A549 (cell line): ENCODE measurements at regions not wholly inside any gene's neighbourhood (a gene's known extent, or its start where the extent isn't known, plus 50 kb on each side); places are given as distances from the start of the nearest gene placed in this dataset.
A peak's percentile ranks its signal among the peaks of the same experiment; 100 is the strongest.

Experiments used
- ATAC-seq, 2 experiments: fragments of 200-7000 bp in 1 of 2; fragments of >200 bp in 1 of 2; cut with Nextera tagmentation in 1 of 2; cut with Tn5 transposase in 1 of 2; 3 replicates each; pipeline versions ENCODE4 v1.8.0 to v1.9.1; 2018 to 2020; ENCODE audit warnings: mild to moderate bottlenecking in 1 of 2, moderate library complexity in 1 of 2
- CTCF ChIA-PET: fragments of 300-600 bp; sonication (Branson Sonifier 250); formaldehyde crosslinking; extraction: SDS; loops from one replicate; lab custom pipeline; 2021; ENCODE audit warnings: antibody characterized with exemption, inconsistent platforms; lab: Yijun Ruan, JAX
- POLR2A ChIA-PET: fragments of 350-600 bp; formaldehyde crosslinking; extraction: SDS; loops from one replicate; lab custom pipeline; 2021; ENCODE audit warnings: antibody characterized with exemption, inconsistent platforms; lab: Yijun Ruan, JAX
- DNase-seq, 2 experiments: peaks; one replicate each; pipeline versions ENCODE4 v3.0.0 to v3.0.0-alpha.2; 2011 to 2016; ENCODE audit warnings: low read depth in 1 of 2, low spot score in 1 of 2
- FAIRE-seq: peaks from 2 replicates; lab custom pipeline; 2011; peaks lifted over from hg19 to GRCh38; lab: Jason Lieb, UNC
- H3K27ac ChIP-seq, 2 experiments: fragments of >200 bp; sonication (Bioruptor Twin); formaldehyde crosslinking; 3 replicates each; pipeline ENCODE4 v1.5.1; 2016 to 2017
- H3K4me1 ChIP-seq: fragments of >200 bp; sonication (Bioruptor Twin); formaldehyde crosslinking; 3 replicates; pipeline ENCODE4 v1.6.1; 2016
- H3K4me2 ChIP-seq: fragments of >200 bp; sonication (Bioruptor Twin); formaldehyde crosslinking; 3 replicates; pipeline ENCODE4 v1.6.1; 2016
- H3K4me3 ChIP-seq: fragments of >200 bp; sonication (Bioruptor Twin); formaldehyde crosslinking; 3 replicates; pipeline ENCODE4 v1.5.1; 2016
- H3K9me3 ChIP-seq: fragments of >200 bp; sonication (Bioruptor Twin); formaldehyde crosslinking; 3 replicates; pipeline ENCODE4 v1.6.1; 2016
- CHD2 ChIP-seq: fragments of 150-350 bp; IDR thresholded peaks from 2 replicates; pipeline ENCODE4 v1.6.1; 2014; ENCODE audit warnings: low read length; ENCODE audit not compliant: partially characterized antibody
- FOSB ChIP-seq: fragments of 250-450 bp; sonication (Bioruptor Pico); IDR thresholded peaks from 2 replicates; pipeline ENCODE4 v1.5.0; 2020; ENCODE audit warnings: mild to moderate bottlenecking, moderate library complexity
- HEYL ChIP-seq: fragments of 250-450 bp; sonication (Bioruptor Pico); IDR thresholded peaks from 2 replicates; pipeline ENCODE4 v1.8.0; 2021; ENCODE audit warnings: mild to moderate bottlenecking, moderate library complexity
- HOXA7 ChIP-seq: fragments of 250-450 bp; sonication (Bioruptor Pico); IDR thresholded peaks from 2 replicates; pipeline ENCODE4 v1.5.0; 2020; ENCODE audit warnings: mild to moderate bottlenecking, moderate library complexity
- HOXB5 ChIP-seq: fragments of 250-450 bp; sonication (Bioruptor Pico); IDR thresholded peaks from 2 replicates; pipeline ENCODE4 v1.5.0; 2020; ENCODE audit warnings: mild to moderate bottlenecking, moderate library complexity
- JUN ChIP-seq, 2 experiments: fragments of >200 bp; sonication (Bioruptor Twin); formaldehyde crosslinking; IDR thresholded peaks; 2 replicates in 1 of 2; 3 replicates in 1 of 2; pipeline ENCODE4 v1.6.1; 2016 to 2017
- KDM1A ChIP-seq: fragments of 200-600 bp; sonication (generic); IDR thresholded peaks from 2 replicates; pipeline ENCODE4 v1.6.1; 2016; ENCODE audit warnings: low read depth, mild to moderate bottlenecking
- MAFK ChIP-seq: fragments of 450-650 bp; IDR thresholded peaks from 2 replicates; pipeline ENCODE4 v1.6.1; 2014; ENCODE audit not compliant: partially characterized antibody
- MYC ChIP-seq: IDR thresholded peaks from 2 replicates; pipeline ENCODE4 v1.6.1; 2012; ENCODE audit warnings: mild to moderate bottlenecking, inconsistent platforms, low read length, improper control_type of control experiment, borderline replicate concordance
- NFE2L2 ChIP-seq: fragments of 150-350 bp; conservative IDR thresholded peaks from 2 replicates; pipeline ENCODE4 v1.6.1; 2014; ENCODE audit warnings: low read length
- NPAS2 ChIP-seq: fragments of 250-450 bp; sonication (Bioruptor Pico); IDR thresholded peaks from 2 replicates; pipeline ENCODE4 v1.8.0; 2022; ENCODE audit warnings: mild to moderate bottlenecking, moderate library complexity, borderline replicate concordance
- REST ChIP-seq: fragments of 200-600 bp; sonication (generic); IDR thresholded peaks from 2 replicates; pipeline ENCODE4 v1.6.1; 2016; ENCODE audit warnings: antibody characterized with exemption, mild to moderate bottlenecking, moderate library complexity
- RNF2 ChIP-seq: fragments of 200-600 bp; sonication (generic); IDR thresholded peaks from 2 replicates; pipeline ENCODE4 v1.6.1; 2016; ENCODE audit warnings: low read depth, mild to moderate bottlenecking, antibody characterized with exemption, moderate library complexity, borderline replicate concordance
- SMC3 ChIP-seq: fragments of >200 bp; sonication (Bioruptor Twin); formaldehyde crosslinking; IDR thresholded peaks from 3 replicates; pipeline ENCODE4 v1.6.1; 2018; ENCODE audit warnings: inconsistent platforms
- SREBF2 ChIP-seq: fragments of 450-650 bp; IDR thresholded peaks from 2 replicates; pipeline ENCODE4 v1.6.1; 2014; ENCODE audit warnings: mild to moderate bottlenecking, moderate library complexity
- TP53 ChIP-seq: fragments of 250-450 bp; sonication (Bioruptor Pico); IDR thresholded peaks from 2 replicates; pipeline ENCODE4 v1.5.0; 2021; ENCODE audit warnings: mild to moderate bottlenecking, moderate library complexity
- USF2 ChIP-seq: fragments of 450-650 bp; IDR thresholded peaks from 2 replicates; pipeline ENCODE4 v1.6.1; 2014; ENCODE audit warnings: antibody characterized with exemption
- ZC3H11A ChIP-seq: fragments of 450-650 bp; IDR thresholded peaks from 2 replicates; pipeline ENCODE4 v1.6.1; 2014; ENCODE audit warnings: antibody characterized with exemption, mild to moderate bottlenecking
- ZFP36 ChIP-seq: fragments of 450-650 bp; IDR thresholded peaks from 2 replicates; pipeline ENCODE4 v1.6.1; 2014; ENCODE audit warnings: borderline replicate concordance; ENCODE audit not compliant: partially characterized antibody
- ZNF302 ChIP-seq: fragments of 250-450 bp; sonication (Bioruptor Pico); IDR thresholded peaks from 2 replicates; pipeline ENCODE4 v1.9.0; 2021; ENCODE audit warnings: inconsistent platforms, mild to moderate bottlenecking, moderate library complexity
- ZSCAN20 ChIP-seq: fragments of 250-450 bp; sonication (Bioruptor Pico); IDR thresholded peaks from 2 replicates; pipeline ENCODE4 v1.8.0; 2022; ENCODE audit warnings: mild to moderate bottlenecking, moderate library complexity
- WGBS: methylation state at CpG from one replicate; pipeline ENCODE4 v1.1.6; 2017; ENCODE audit errors: missing lambda C conversion rate; 5-methylcytosine and 5-hydroxymethylcytosine counted together

- H3K4me1 ChIP-seq: no peaks in the 10 kb centered on the region
- H3K9me3 ChIP-seq: no peaks in the 10 kb centered on the region
- POLR2A ChIA-PET: no interaction called here
- no peak overlapping the region for H3K4me3 ChIP-seq
- ATAC-seq: no peak
- no peak overlapping the region for H3K27ac ChIP-seq
- TF ChIP-seq ZNF302: no peak
- TF ChIP-seq FOSB (CRISPR knock-in tag): no peak
- TF ChIP-seq ZSCAN20 (CRISPR knock-in tag): no peak
- TF ChIP-seq MYC: no peak
- TF ChIP-seq SREBF2: no peak
- TF ChIP-seq REST: no peak
- no peak for TF ChIP-seq USF2
- whole genome bisulfite sequencing: 90% methylated on average over 2 of the region's 2 CpGs
- CTCF ChIA-PET: no interaction called here
- no peak for FAIRE-seq
- no peak for DNase-seq
- H3K4me2 ChIP-seq: no peak overlapping the region
Measured at GRCh38 chr5:106324356-106324755, 1346.4 kb downstream of the EFNA5 start.

- ChIA-PET CTCF (no interaction called here), POLR2A (no interaction called here)
- Histone ChIP-seq H3K4me1 (no peaks in the 10 kb centered on the region), H3K4me3 (no peak overlapping the region), H3K9me3 (no peaks in the 10 kb centered on the region), H3K4me2 (no peak overlapping the region), H3K27ac (no peak overlapping the region)
- DNase-seq (peak in 1 of 2 experiments; percentile 10), FAIRE-seq (no peak), ATAC-seq (no peak)
- whole genome bisulfite sequencing: 80% methylated on average over 6 of the region's 6 CpGs
- TF ChIP-seq HEYL (CRISPR knock-in tag) (no peak), NFE2L2 (0 out of 2 replicates have a peak, but pooled peaks have one; percentile 20), MAFK (peak; percentile 96)
- TF ChIP-seq, all 56 proteins: peak for 2
Measured at GRCh38 chr5:106321242-106321641, 1349.5 kb downstream of the EFNA5 start.

- Histone ChIP-seq H3K4me1 (peaks cover 19% of the 10 kb centered on the region), H3K4me2 (peak overlapping the region; percentile 25; the same call in 1 of the 3 replicates), H3K4me3 (no peak overlapping the region), H3K27ac (peak overlapping the region in 1 of 2 experiments; percentile 4; a peak in 1 of 6 replicates)
- POLR2A ChIA-PET: no interaction called here
- no peak for ATAC-seq
- TF ChIP-seq RNF2 (no peak), HOXB5 (CRISPR knock-in tag) (no peak), HOXA7 (CRISPR knock-in tag) (no peak), NFE2L2 (no peak), CHD2 (no peak), SREBF2 (no peak), ZFP36 (no peak), NPAS2 (CRISPR knock-in tag) (no peak), KDM1A (no peak), ZC3H11A (no peak), JUN (IDR thresholded peaks at IDR 0.05) (no peak), SMC3 (no peak), TP53 (CRISPR knock-in tag) (no peak)
- TF ChIP-seq, all 56 proteins: peak for 0
- no peaks in the 10 kb centered on the region for H3K9me3 ChIP-seq
- DNase-seq (no peak), FAIRE-seq (no peak)
- CTCF ChIA-PET: interaction anchor here (0.9 to 1.1 kb wide), 2 partner anchors 12 to 36 kb away, joined by 3 read pairs; no protein-coding TSS in a partner anchor
- WGBS: 33% methylated on average over 2 of the region's 2 CpGs
Measured at GRCh38 chr5:106314221-106314824, 1356.4 kb downstream of the EFNA5 start.
